WTC11 (cell line): ENCODE measurements at regions not wholly inside any gene's neighbourhood (a gene's known extent, or its start where the extent isn't known, plus 50 kb on each side); places are given as distances from the start of the nearest gene placed in this dataset.

ENCODE experiments used
- ATF3 ChIP-seq: sonication (generic); formaldehyde crosslinking; conservative IDR thresholded peaks from 2 replicates; pipeline ENCODE4 v1.8.1; 2022; ENCODE audit warnings: mild to moderate bottlenecking, missing genetic modification reagents
- RELA ChIP-seq: sonication (generic); formaldehyde crosslinking; IDR thresholded peaks from 2 replicates; pipeline ENCODE4 v1.8.1; 2022; ENCODE audit warnings: missing genetic modification reagents, mild to moderate bottlenecking, borderline replicate concordance
- SMAD3 ChIP-seq: sonication (generic); formaldehyde crosslinking; IDR thresholded peaks from 2 replicates; pipeline ENCODE4 v1.8.0; 2022; ENCODE audit warnings: missing genetic modification reagents, mild to moderate bottlenecking, borderline replicate concordance
- ZNF121 ChIP-seq: sonication (generic); formaldehyde crosslinking; IDR thresholded peaks from 2 replicates; pipeline ENCODE4 v1.8.0; 2023; ENCODE audit warnings: missing genetic modification reagents
- TF ChIP-seq, protein P1 (sequence below): sonication (generic); formaldehyde crosslinking; IDR thresholded peaks from 2 replicates; pipeline ENCODE4 v1.8.0; 2022; ENCODE audit warnings: mild to moderate bottlenecking, missing genetic modification reagents
- TF ChIP-seq, protein P2 (sequence below): fragments of 200-600 bp; IDR thresholded peaks from 2 replicates; pipeline ENCODE4 v1.8.0; 2022; ENCODE audit warnings: antibody characterized with exemption

DNA sequence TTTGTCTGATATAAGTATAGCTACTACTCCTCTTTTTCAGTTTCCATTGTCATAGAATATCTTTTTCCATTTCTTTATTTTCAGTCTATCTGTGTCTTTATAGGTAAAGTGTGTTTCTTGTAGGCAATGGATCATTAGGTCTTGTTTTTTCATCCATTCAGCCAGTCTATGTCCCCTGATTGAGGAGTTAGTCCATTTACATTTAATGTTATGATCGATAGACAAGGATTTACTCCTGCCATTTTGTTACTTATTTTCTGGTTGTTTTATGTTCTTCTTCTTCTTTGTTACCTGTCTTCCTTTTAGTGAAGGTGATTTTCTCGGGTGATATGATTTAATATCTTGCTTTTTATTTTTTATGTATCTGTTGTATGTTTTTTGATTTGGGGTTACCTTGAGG, 169.0 kb downstream of the BARX1 start:
- TF ChIP-seq RELA (CRISPR knock-in tag) (no peak), SMAD3 (CRISPR knock-in tag) (no peak), ZNF121 (CRISPR knock-in tag) (no peak), ATF3 (CRISPR knock-in tag) (no peak)
- TF ChIP-seq, protein P1, sequence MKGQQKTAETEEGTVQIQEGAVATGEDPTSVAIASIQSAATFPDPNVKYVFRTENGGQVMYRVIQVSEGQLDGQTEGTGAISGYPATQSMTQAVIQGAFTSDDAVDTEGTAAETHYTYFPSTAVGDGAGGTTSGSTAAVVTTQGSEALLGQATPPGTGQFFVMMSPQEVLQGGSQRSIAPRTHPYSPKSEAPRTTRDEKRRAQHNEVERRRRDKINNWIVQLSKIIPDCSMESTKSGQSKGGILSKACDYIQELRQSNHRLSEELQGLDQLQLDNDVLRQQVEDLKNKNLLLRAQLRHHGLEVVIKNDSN (CRISPR knock-in tag): no peak
- TF ChIP-seq, protein P2, sequence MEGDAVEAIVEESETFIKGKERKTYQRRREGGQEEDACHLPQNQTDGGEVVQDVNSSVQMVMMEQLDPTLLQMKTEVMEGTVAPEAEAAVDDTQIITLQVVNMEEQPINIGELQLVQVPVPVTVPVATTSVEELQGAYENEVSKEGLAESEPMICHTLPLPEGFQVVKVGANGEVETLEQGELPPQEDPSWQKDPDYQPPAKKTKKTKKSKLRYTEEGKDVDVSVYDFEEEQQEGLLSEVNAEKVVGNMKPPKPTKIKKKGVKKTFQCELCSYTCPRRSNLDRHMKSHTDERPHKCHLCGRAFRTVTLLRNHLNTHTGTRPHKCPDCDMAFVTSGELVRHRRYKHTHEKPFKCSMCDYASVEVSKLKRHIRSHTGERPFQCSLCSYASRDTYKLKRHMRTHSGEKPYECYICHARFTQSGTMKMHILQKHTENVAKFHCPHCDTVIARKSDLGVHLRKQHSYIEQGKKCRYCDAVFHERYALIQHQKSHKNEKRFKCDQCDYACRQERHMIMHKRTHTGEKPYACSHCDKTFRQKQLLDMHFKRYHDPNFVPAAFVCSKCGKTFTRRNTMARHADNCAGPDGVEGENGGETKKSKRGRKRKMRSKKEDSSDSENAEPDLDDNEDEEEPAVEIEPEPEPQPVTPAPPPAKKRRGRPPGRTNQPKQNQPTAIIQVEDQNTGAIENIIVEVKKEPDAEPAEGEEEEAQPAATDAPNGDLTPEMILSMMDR: no peak
